ENCODE measurements at regions not wholly inside any gene's neighbourhood (a gene's known extent, or its start where the extent isn't known, plus 50 kb on each side); places are given as distances from the start of the nearest gene placed in this dataset.

- no peak for DNase-seq
- H3K9me3 Mint-ChIP-seq, result no peaks in the 10 kb centered on the region
- no peaks in the 10 kb centered on the region for H3K4me1 Mint-ChIP-seq (ENCODE audit: low read depth)
- no peaks in the 10 kb centered on the region for H3K36me3 Mint-ChIP-seq (ENCODE audit: low read depth)
- intact Hi-C loops (cut with micrococcal nuclease), result no loop called here
- no peak overlapping the region for H3K4me3 Mint-ChIP-seq
- CTCF ChIA-PET, result no interaction called here
- H3K27ac Mint-ChIP-seq, result no peak overlapping the region
- peaks cover 5% of the 10 kb centered on the region for H3K27me3 Mint-ChIP-seq (ENCODE audit: low read depth)
These were observed 274.6 kb downstream of the EIPR1 start for GRCh38 chr2:3102922-3103569.

DNA sequence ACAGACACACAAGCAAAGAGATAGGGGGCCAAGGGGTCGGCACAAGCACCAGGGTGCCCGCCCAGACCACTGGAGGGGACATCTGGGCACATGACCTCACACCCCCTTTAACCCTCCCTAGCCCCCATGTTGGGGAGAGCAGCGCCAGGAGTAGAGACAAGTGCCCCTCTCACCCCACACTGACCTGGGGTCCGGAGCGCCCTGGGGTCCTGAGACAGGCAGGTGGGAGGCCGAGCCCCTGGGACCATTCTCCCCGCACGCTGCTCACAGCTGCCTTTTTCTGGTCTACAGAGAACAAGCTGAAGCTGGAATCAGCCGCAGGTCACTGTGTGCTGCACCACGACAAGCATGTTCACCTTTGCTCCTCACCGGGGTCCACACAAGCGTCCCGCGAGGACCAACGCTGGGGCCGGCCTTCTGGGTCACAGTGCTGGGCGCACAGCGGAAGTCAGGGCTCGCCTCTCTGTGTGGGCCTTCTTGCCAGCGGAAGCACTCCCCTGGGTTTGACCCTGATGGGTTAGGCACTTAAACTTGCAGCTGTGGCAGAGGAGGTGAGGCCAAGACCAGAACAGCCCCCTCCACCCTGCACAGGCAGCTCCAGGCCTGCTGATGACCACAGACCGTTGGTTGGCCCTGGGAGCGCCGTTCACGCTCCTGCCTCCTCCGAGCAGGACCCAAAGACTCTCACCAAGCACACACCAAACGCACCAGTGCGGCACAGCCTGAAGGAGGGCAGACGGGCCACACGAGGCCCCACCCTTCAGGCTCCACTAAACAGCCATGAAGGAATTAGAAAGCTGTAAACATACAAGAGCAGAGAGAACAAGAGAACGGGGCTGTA lies 275.3 kb downstream of the EIPR1 start:
- no peak overlapping the region for H3K27ac Mint-ChIP-seq
- no peak for DNase-seq
- CTCF ChIA-PET, result no interaction called here
- no peaks in the 10 kb centered on the region for H3K36me3 Mint-ChIP-seq (ENCODE audit: low read depth)
- no peak overlapping the region for H3K4me3 Mint-ChIP-seq
- intact Hi-C loops (cut with micrococcal nuclease), result no loop called here
- H3K4me1 Mint-ChIP-seq (ENCODE audit: low read depth), result no peaks in the 10 kb centered on the region
- H3K9me3 Mint-ChIP-seq, result no peaks in the 10 kb centered on the region
- peaks cover 7% of the 10 kb centered on the region for H3K27me3 Mint-ChIP-seq (ENCODE audit: low read depth)

- no peak overlapping the region for H3K27ac Mint-ChIP-seq
- H3K4me3 Mint-ChIP-seq, result no peak overlapping the region
- H3K9me3 Mint-ChIP-seq, result no peaks in the 10 kb centered on the region
- H3K27me3 Mint-ChIP-seq (ENCODE audit: low read depth), result peaks cover 7% of the 10 kb centered on the region
- DNase-seq, result no peak
- H3K36me3 Mint-ChIP-seq (ENCODE audit: low read depth), result no peaks in the 10 kb centered on the region
- CTCF ChIA-PET, result no interaction called here
- no peaks in the 10 kb centered on the region for H3K4me1 Mint-ChIP-seq (ENCODE audit: low read depth)
- intact Hi-C loops (cut with micrococcal nuclease), result no loop called here
These were observed 276.3 kb downstream of the EIPR1 start for GRCh38 chr2:3101016-3101942.

- Mint-ChIP-seq H3K36me3 (ENCODE audit: low read depth) (no peaks in the 10 kb centered on the region), H3K4me3 (no peak overlapping the region), H3K27me3 (ENCODE audit: low read depth) (peaks cover 7% of the 10 kb centered on the region), H3K4me1 (ENCODE audit: low read depth) (no peaks in the 10 kb centered on the region), H3K27ac (no peak overlapping the region), H3K9me3 (no peaks in the 10 kb centered on the region)
- DNase-seq, result no peak
- intact Hi-C loops (cut with micrococcal nuclease), result no loop called here
- CTCF ChIA-PET, result interaction anchor here (0.8 kb wide), 1 partner anchor 187 kb away, joined by 3 read pairs; no protein-coding TSS in a partner anchor
These were observed 277.2 kb downstream of the EIPR1 start for GRCh38 chr2:3100386-3100785.

DNA sequence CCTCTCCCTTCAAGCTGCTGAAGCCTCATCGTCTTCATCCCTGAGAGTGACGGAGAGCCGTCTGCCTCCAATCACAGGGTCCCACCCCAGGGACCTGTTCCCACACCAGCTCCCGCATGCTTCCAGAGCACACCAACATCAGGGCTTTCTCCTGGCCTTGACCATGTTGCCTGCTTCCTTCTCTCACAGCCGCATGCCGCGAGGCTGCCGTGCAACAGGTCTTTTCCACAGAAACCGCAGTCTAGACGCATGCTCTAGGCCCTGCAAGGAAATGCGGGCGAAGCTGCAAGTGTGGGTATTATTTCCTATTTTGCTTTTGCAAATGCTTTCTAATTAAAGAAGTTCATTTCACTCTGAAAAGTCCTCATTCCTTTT lies 277.8 kb downstream of the EIPR1 start:
- intact Hi-C loops (cut with micrococcal nuclease), result no loop called here
- Mint-ChIP-seq H3K4me1 (ENCODE audit: low read depth) (no peaks in the 10 kb centered on the region), H3K27ac (no peak overlapping the region), H3K9me3 (no peaks in the 10 kb centered on the region), H3K4me3 (no peak overlapping the region), H3K27me3 (ENCODE audit: low read depth) (peaks cover 8% of the 10 kb centered on the region), H3K36me3 (ENCODE audit: low read depth) (no peaks in the 10 kb centered on the region)
- CTCF ChIA-PET, result interaction anchor here (0.8 kb wide), 1 partner anchor 186 kb away, joined by 3 read pairs; no protein-coding TSS in a partner anchor
- DNase-seq, result no peak

- CTCF ChIA-PET, result no interaction called here
- Mint-ChIP-seq H3K27me3 (ENCODE audit: low read depth) (peaks cover 10% of the 10 kb centered on the region), H3K9me3 (no peaks in the 10 kb centered on the region), H3K4me1 (ENCODE audit: low read depth) (no peaks in the 10 kb centered on the region), H3K4me3 (no peak overlapping the region), H3K27ac (no peak overlapping the region), H3K36me3 (ENCODE audit: low read depth) (no peaks in the 10 kb centered on the region)
- intact Hi-C loops (cut with micrococcal nuclease), result no loop called here
- DNase-seq, result no peak
These were observed 278.3 kb downstream of the EIPR1 start for GRCh38 chr2:3099145-3099859.

DNA sequence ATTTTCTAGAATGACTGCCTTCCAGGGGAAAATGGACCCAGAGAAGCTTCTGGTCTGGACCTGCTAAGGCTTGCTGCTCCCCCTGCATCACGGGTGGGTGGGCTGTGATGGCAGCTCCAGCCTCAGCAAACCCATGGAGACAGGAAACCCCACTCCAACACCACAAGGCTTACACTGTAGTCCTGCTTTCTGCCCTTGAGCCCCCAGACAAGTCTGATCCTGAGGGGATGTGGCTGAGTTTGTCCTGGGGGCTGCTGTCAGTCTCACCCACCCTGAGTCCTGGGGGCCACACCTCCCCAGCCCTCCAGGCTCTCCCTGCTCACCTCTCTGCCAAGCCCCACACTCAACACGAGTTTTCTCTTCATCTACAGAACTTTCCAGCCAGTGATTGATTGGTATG lies 279.4 kb downstream of the EIPR1 start:
- CTCF ChIA-PET, result no interaction called here
- Mint-ChIP-seq H3K36me3 (ENCODE audit: low read depth) (no peaks in the 10 kb centered on the region), H3K4me3 (no peak overlapping the region), H3K4me1 (ENCODE audit: low read depth) (no peaks in the 10 kb centered on the region), H3K9me3 (no peaks in the 10 kb centered on the region), H3K27ac (no peak overlapping the region), H3K27me3 (ENCODE audit: low read depth) (peaks cover 8% of the 10 kb centered on the region)
- DNase-seq, result no peak
- intact Hi-C loops (cut with micrococcal nuclease), result no loop called here

DNA sequence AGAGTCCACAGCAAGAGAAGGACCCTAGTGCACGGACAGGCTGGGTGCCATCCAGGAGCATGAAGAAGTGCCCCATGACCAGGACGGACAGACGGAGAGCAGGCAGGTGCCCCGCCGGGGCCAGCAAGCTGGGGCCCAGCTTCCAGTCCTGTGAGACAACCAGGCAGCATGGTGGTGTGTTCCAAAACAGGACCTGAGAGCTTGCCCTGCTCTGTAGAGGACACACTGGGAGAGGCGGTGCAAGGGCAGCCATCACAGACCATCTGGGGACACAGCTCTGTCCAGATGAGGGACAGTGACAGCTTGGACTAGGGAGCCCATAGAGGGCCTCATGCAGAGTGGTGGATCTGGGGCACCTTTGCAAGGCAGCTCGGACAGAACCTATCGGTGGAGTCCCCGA lies 279.8 kb downstream of the EIPR1 start:
- CTCF ChIA-PET, result no interaction called here

GRCh38 chr2:3094999-3095958 lies 282.3 kb downstream of the EIPR1 start:
- DNase-seq, result no peak
- Mint-ChIP-seq H3K36me3 (ENCODE audit: low read depth) (no peaks in the 10 kb centered on the region), H3K4me1 (ENCODE audit: low read depth) (peaks cover 9% of the 10 kb centered on the region), H3K4me3 (no peak overlapping the region), H3K27ac (no peak overlapping the region), H3K27me3 (ENCODE audit: low read depth) (peaks cover 6% of the 10 kb centered on the region), H3K9me3 (no peaks in the 10 kb centered on the region)
- CTCF ChIA-PET, result no interaction called here
- intact Hi-C loops (cut with micrococcal nuclease), result no loop called here

More for the DNA sequence above, 279.8 kb downstream of the EIPR1 start:
- Mint-ChIP-seq H3K4me1 (ENCODE audit: low read depth) (no peaks in the 10 kb centered on the region), H3K9me3 (no peaks in the 10 kb centered on the region), H3K36me3 (ENCODE audit: low read depth) (no peaks in the 10 kb centered on the region), H3K27ac (no peak overlapping the region), H3K27me3 (ENCODE audit: low read depth) (peaks cover 8% of the 10 kb centered on the region), H3K4me3 (no peak overlapping the region)
- intact Hi-C loops (cut with micrococcal nuclease), result no loop called here
- DNase-seq, result no peak

- no peak for DNase-seq
- CTCF ChIA-PET, result no interaction called here
- Mint-ChIP-seq H3K4me3 (no peak overlapping the region), H3K4me1 (ENCODE audit: low read depth) (peaks cover 9% of the 10 kb centered on the region), H3K9me3 (peaks cover under 1% of the 10 kb centered on the region), H3K27ac (no peak overlapping the region), H3K27me3 (ENCODE audit: low read depth) (peaks cover 6% of the 10 kb centered on the region), H3K36me3 (ENCODE audit: low read depth) (no peaks in the 10 kb centered on the region)
- intact Hi-C loops (cut with micrococcal nuclease), result no loop called here
These were observed 283.3 kb downstream of the EIPR1 start for GRCh38 chr2:3094318-3094717.

DNA sequence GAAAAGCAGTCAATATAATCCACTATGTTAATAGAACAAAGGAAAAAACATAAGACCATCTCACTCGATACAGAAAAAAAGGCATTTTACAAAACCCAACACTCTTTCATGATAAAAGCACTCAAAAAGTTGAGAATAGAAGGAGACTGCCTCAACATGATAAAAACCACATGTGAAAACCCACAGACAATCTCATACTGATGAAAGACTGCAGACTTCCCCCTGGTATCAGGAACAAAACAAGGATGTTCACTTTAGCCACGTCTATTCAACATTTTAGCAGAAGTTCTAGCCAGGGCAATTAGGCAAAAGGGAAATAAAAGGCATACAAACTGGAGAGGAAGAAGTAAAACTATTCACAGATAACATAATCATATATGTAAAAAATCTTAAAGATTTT lies 285.9 kb downstream of the EIPR1 start:
- DNase-seq, result no peak
- Mint-ChIP-seq H3K4me3 (no peak overlapping the region), H3K27ac (no peak overlapping the region), H3K4me1 (ENCODE audit: low read depth) (peaks cover 9% of the 10 kb centered on the region), H3K9me3 (peaks cover 6% of the 10 kb centered on the region), H3K36me3 (ENCODE audit: low read depth) (no peaks in the 10 kb centered on the region), H3K27me3 (ENCODE audit: low read depth) (peaks cover 6% of the 10 kb centered on the region)
- CTCF ChIA-PET, result no interaction called here
- intact Hi-C loops (cut with micrococcal nuclease), result no loop called here

Data from activated naive CD4-positive, alpha-beta T cell treated with anti-CD3 and anti-CD28 coated beads for 36 hours (primary cell).